ENCODE measurements at regions not wholly inside any gene's neighbourhood (a gene's known extent, or its start where the extent isn't known, plus 50 kb on each side); places are given as distances from the start of the nearest gene placed in this dataset.

DNA sequence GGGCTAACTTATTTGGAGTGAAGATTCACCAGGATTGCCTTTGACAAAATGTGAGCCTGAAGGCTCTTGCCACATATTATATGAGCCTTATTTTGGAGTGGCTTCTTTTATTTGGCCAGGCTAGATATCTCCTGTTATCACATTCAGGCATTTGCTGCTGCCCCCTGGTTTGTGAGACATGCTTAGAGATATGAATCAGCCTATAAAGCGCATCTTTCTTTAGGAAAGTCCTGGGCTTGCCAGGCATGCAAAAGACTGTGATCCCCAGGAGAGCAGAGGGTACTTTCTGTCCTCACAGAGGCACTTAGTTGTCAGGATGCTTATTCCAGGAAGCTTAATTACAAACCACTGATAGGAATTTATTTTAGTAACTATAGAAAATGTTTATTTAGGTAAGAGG is 333.3 kb downstream of the FAT3 start:
- H3K9me3 ChIP-seq (ENCODE audit: control insufficient read depth in 4 of 4, insufficient read depth in 3 of 4, low read length in 3 of 4), result no peaks in the 10 kb centered on the region
- no peak for ATAC-seq (ENCODE audit: insufficient read depth, low FRiP score)

DNA sequence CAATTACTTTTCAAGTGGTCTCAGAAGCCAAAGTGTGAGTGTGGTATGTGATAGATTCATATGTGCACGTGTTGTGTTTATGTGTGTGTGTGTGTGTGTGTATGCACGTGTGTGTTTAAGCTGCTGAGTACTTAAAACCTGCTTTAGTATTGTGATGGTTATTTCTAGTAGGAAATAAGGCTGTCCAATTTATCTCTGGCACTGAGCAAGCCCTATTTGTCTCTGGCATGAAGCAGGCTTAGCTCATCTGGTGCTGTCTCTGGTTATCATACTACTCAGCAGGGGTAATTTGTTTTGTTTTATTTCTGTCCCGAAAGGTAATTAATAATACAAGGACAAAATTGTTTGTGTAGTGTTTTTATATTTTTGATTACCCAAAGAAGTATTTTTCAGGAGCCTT is 333.7 kb downstream of the FAT3 start:
- no peaks in the 10 kb centered on the region for H3K27me3 ChIP-seq (ENCODE audit: control insufficient read depth in 3 of 3, insufficient read depth in 3 of 3, low read length in 2 of 3)
- WGBS, 2 donors, result 40 to 60% methylated on average over 3 of the region's 3 CpGs
- TF ChIP-seq, protein P1, sequence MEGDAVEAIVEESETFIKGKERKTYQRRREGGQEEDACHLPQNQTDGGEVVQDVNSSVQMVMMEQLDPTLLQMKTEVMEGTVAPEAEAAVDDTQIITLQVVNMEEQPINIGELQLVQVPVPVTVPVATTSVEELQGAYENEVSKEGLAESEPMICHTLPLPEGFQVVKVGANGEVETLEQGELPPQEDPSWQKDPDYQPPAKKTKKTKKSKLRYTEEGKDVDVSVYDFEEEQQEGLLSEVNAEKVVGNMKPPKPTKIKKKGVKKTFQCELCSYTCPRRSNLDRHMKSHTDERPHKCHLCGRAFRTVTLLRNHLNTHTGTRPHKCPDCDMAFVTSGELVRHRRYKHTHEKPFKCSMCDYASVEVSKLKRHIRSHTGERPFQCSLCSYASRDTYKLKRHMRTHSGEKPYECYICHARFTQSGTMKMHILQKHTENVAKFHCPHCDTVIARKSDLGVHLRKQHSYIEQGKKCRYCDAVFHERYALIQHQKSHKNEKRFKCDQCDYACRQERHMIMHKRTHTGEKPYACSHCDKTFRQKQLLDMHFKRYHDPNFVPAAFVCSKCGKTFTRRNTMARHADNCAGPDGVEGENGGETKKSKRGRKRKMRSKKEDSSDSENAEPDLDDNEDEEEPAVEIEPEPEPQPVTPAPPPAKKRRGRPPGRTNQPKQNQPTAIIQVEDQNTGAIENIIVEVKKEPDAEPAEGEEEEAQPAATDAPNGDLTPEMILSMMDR (IDR thresholded peaks at IDR 0.05; ENCODE audit: control extremely low read depth, extremely low read depth), result no peak
- ATAC-seq (ENCODE audit: insufficient read depth, low FRiP score), result no peak
- H3K36me3 ChIP-seq (ENCODE audit: control insufficient read depth in 4 of 4, insufficient read depth in 4 of 4, low read length in 4 of 4), result peaks cover 0 to 7% (median 3%) of the 10 kb centered on the region in 4 donors
- H3K4me1 ChIP-seq (ENCODE audit: control insufficient read depth in 5 of 5, insufficient read depth in 5 of 5, low read length in 5 of 5), result peaks cover 0 to 9% (median 0%) of the 10 kb centered on the region in 5 donors
- H3K27ac ChIP-seq (ENCODE audit: low read depth in 1 of 2, low read length in 1 of 2), result no peak overlapping the region
- no peak overlapping the region for H3K4me3 ChIP-seq
- DNase-seq, result no peak
- no peaks in the 10 kb centered on the region for H3K9me3 ChIP-seq (ENCODE audit: control insufficient read depth in 4 of 4, insufficient read depth in 3 of 4, low read length in 3 of 4)
- no peak overlapping the region for H3K9ac ChIP-seq (ENCODE audit: insufficient read depth in 1 of 2, low read length in 2 of 2)

More for the DNA sequence above, 333.3 kb downstream of the FAT3 start:
- TF ChIP-seq, protein P1 (IDR thresholded peaks at IDR 0.05; ENCODE audit: control extremely low read depth, extremely low read depth), result no peak
- H3K27me3 ChIP-seq (ENCODE audit: control insufficient read depth in 3 of 3, insufficient read depth in 3 of 3, low read length in 2 of 3), result no peaks in the 10 kb centered on the region
- peaks cover 0 to 6% (median 2%) of the 10 kb centered on the region in 4 donors for H3K36me3 ChIP-seq (ENCODE audit: control insufficient read depth in 4 of 4, insufficient read depth in 4 of 4, low read length in 4 of 4)
- no peak overlapping the region for H3K4me3 ChIP-seq
- no peak overlapping the region for H3K9ac ChIP-seq (ENCODE audit: insufficient read depth in 1 of 2, low read length in 2 of 2)
- no peak for DNase-seq
- peaks cover 0 to 9% (median 0%) of the 10 kb centered on the region in 5 donors for H3K4me1 ChIP-seq (ENCODE audit: control insufficient read depth in 5 of 5, insufficient read depth in 5 of 5, low read length in 5 of 5)
- H3K27ac ChIP-seq (ENCODE audit: low read depth in 1 of 2, low read length in 1 of 2), result no peak overlapping the region
- WGBS, 2 donors, result 85 to 94% methylated on average over 1 of the region's 1 CpG

DNA sequence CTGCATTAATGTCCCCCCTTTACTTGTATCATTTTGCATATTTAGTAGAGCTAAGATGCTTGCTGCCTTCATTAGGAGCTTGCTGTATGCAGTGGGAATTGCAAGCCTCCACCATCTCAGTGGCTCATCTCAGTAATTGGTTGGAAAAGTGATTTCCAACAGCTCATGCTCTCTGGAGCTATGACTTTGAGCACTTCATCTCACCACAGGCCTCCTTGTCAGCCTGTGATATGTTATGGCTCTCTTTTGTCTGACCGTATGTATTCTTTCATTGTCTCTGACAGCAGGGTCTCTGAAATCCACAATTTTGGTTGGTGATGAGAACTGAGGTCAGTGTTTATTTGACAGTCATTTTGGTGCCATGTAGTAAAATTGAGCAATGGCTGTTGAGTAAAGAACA is 345.1 kb downstream of the FAT3 start:
- H3K27me3 ChIP-seq (ENCODE audit: control insufficient read depth in 3 of 3, insufficient read depth in 3 of 3, low read length in 2 of 3), result no peaks in the 10 kb centered on the region
- H3K4me1 ChIP-seq (ENCODE audit: control insufficient read depth in 5 of 5, insufficient read depth in 5 of 5, low read length in 5 of 5), result no peaks in the 10 kb centered on the region
- DNase-seq (no peak), ATAC-seq (ENCODE audit: insufficient read depth, low FRiP score) (no peak)
- TF ChIP-seq, protein P1 (IDR thresholded peaks at IDR 0.05; ENCODE audit: control extremely low read depth, extremely low read depth), result no peak
- H3K9me3 ChIP-seq (ENCODE audit: control insufficient read depth in 4 of 4, insufficient read depth in 3 of 4, low read length in 3 of 4), result peaks cover 0 to 2% (median 0%) of the 10 kb centered on the region in 4 donors
- H3K4me3 ChIP-seq, result no peak overlapping the region
- WGBS, 2 donors, result 89 to 96% methylated on average over 1 of the region's 1 CpG
- peaks cover 0 to 9% (median 0%) of the 10 kb centered on the region in 4 donors for H3K36me3 ChIP-seq (ENCODE audit: control insufficient read depth in 4 of 4, insufficient read depth in 4 of 4, low read length in 4 of 4)
- no peak overlapping the region for H3K9ac ChIP-seq (ENCODE audit: insufficient read depth in 1 of 2, low read length in 2 of 2)
- H3K27ac ChIP-seq (ENCODE audit: low read depth in 1 of 2, low read length in 1 of 2), result no peak overlapping the region

DNA sequence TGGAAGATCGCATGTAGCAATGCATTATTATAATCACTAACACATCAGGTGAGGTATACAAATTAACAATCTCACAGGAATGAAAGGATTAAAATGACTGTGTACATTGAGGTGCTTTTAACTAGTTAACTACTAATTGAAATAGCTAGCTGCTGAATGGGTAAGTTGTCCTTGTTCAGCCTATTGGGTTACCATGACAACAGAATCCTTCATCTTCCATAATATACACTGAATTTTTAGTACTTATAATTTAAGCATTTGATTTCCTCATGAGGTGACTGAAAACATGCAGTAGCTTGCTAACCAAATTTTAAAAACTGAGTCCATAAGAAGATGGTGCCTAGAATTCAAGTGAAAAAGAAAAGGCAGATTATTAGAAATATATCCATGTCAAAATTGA is 347.9 kb downstream of the FAT3 start:
- no peak for DNase-seq
- H3K36me3 ChIP-seq (ENCODE audit: control insufficient read depth in 4 of 4, insufficient read depth in 4 of 4, low read length in 4 of 4), result peaks cover 0 to 9% (median 0%) of the 10 kb centered on the region in 4 donors
- H3K9ac ChIP-seq (ENCODE audit: insufficient read depth in 1 of 2, low read length in 2 of 2), result no peak overlapping the region
- no peak overlapping the region for H3K4me3 ChIP-seq
- H3K9me3 ChIP-seq (ENCODE audit: control insufficient read depth in 4 of 4, insufficient read depth in 3 of 4, low read length in 3 of 4), result peaks cover 0 to 2% (median 0%) of the 10 kb centered on the region in 4 donors
- peaks cover 0 to 11% (median 0%) of the 10 kb centered on the region in 5 donors for H3K4me1 ChIP-seq (ENCODE audit: control insufficient read depth in 5 of 5, insufficient read depth in 5 of 5, low read length in 5 of 5)
- H3K27ac ChIP-seq (ENCODE audit: low read depth in 1 of 2, low read length in 1 of 2), result no peak overlapping the region
- H3K27me3 ChIP-seq (ENCODE audit: control insufficient read depth in 3 of 3, insufficient read depth in 3 of 3, low read length in 2 of 3), result no peaks in the 10 kb centered on the region
- 88 to 97% methylated on average over 1 of the region's 1 CpG for WGBS, 2 donors
- TF ChIP-seq, protein P1 (IDR thresholded peaks at IDR 0.05; ENCODE audit: control extremely low read depth, extremely low read depth), result no peak
- ATAC-seq (ENCODE audit: insufficient read depth, low FRiP score), result no peak

Measured in lung (tissue), 11 donors.